Prostate gland (tissue), 2 donors: ENCODE measurements at regions not wholly inside any gene's neighbourhood (a gene's known extent, or its start where the extent isn't known, plus 50 kb on each side); places are given as distances from the start of the nearest gene placed in this dataset.

ENCODE experiments used
- CTCF ChIP-seq, 4 experiments: fragments of 200-600 bp in 2 of 4; fragments of 450-650 bp in 2 of 4; sonication (generic) in 2 of 4; IDR thresholded peaks; 1 replicate in 3 of 4; 2 replicates in 1 of 4; pipeline ENCODE4 v1.5.1; 2016 to 2019; ENCODE audit warnings: antibody characterized with exemption in 4 of 4, mild to moderate bottlenecking in 2 of 4, moderate library complexity in 2 of 4
- POLR2A ChIP-seq: fragments of 450-650 bp; IDR thresholded peaks from one replicate; pipeline ENCODE4 v1.6.1; 2016; ENCODE audit warnings: antibody characterized with exemption, mild to moderate bottlenecking
- POLR2AphosphoS5 ChIP-seq: sonication (generic); formaldehyde crosslinking; IDR thresholded peaks from one replicate; pipeline ENCODE4 v1.6.1; 2017; ENCODE audit warnings: antibody characterized with exemption

- no peak for TF ChIP-seq CTCF (IDR thresholded peaks at IDR 0.05)
- TF ChIP-seq POLR2A, result no peak
- no peak for TF ChIP-seq POLR2AphosphoS5
Observed at GRCh38 chr12:47348206-47348605, 268.4 kb upstream of the AMIGO2 start.
